Osteoblast (primary cell): ENCODE measurements at regions not wholly inside any gene's neighbourhood (a gene's known extent, or its start where the extent isn't known, plus 50 kb on each side); places are given as distances from the start of the nearest gene placed in this dataset.

ENCODE experiments used
- DNase-seq: peaks from one replicate; pipeline ENCODE4 v3.0.0; 2011; ENCODE audit warnings: low spot score, mixed read lengths; ENCODE audit not compliant: insufficient read length; ENCODE audit errors: missing footprints
- H2AFZ ChIP-seq: 2 replicates; pipeline ENCODE4 v1.6.0; 2011; ENCODE audit warnings: mild to moderate bottlenecking, low read length
- H3K27ac ChIP-seq: 2 replicates; pipeline ENCODE4 v1.5.1; 2011; ENCODE audit warnings: mild to moderate bottlenecking, low read depth, low read length, moderate library complexity
- H3K27me3 ChIP-seq: 2 replicates; pipeline ENCODE4 v1.6.0; 2012; ENCODE audit warnings: mild to moderate bottlenecking, control low read depth, inconsistent platforms, low read length, moderate library complexity; ENCODE audit not compliant: insufficient read depth
- H3K36me3 ChIP-seq: 2 replicates; pipeline ENCODE4 v1.5.1; 2011; ENCODE audit warnings: mild to moderate bottlenecking, low read length, control low read depth, moderate library complexity; ENCODE audit not compliant: insufficient read depth
- H3K4me1 ChIP-seq: 2 replicates; pipeline ENCODE4 v1.5.1; 2011; ENCODE audit warnings: mild to moderate bottlenecking, low read length, control low read depth, moderate library complexity; ENCODE audit not compliant: insufficient read depth
- H3K4me2 ChIP-seq: 2 replicates; pipeline ENCODE4 v1.6.0; 2011; ENCODE audit warnings: mild to moderate bottlenecking, low read length; ENCODE audit not compliant: insufficient read depth
- H3K4me3 ChIP-seq: fragments of 200-600 bp; sonication (generic); 3 replicates; pipeline ENCODE4 v1.5.1; 2012; ENCODE audit warnings: mild to moderate bottlenecking, low read length, inconsistent platforms; ENCODE audit not compliant: insufficient read depth
- H3K79me2 ChIP-seq: 2 replicates; pipeline ENCODE4 v1.6.0; 2012; ENCODE audit warnings: mild to moderate bottlenecking, low read length, control low read depth, inconsistent platforms; ENCODE audit not compliant: insufficient read depth
- H3K9me3 ChIP-seq: 2 replicates; pipeline ENCODE4 v1.5.1; 2011; ENCODE audit warnings: low read depth, low read length, control low read depth
- H4K20me1 ChIP-seq: 2 replicates; pipeline ENCODE4 v1.6.0; 2012; ENCODE audit warnings: mild to moderate bottlenecking, low read length, control low read depth; ENCODE audit not compliant: insufficient read depth
- TF ChIP-seq, protein P1 (sequence below): IDR thresholded peaks from 2 replicates; pipeline ENCODE4 v1.5.1; 2011; ENCODE audit warnings: mild to moderate bottlenecking, low read depth, low read length, moderate library complexity; ENCODE audit errors: extremely low read depth

DNA sequence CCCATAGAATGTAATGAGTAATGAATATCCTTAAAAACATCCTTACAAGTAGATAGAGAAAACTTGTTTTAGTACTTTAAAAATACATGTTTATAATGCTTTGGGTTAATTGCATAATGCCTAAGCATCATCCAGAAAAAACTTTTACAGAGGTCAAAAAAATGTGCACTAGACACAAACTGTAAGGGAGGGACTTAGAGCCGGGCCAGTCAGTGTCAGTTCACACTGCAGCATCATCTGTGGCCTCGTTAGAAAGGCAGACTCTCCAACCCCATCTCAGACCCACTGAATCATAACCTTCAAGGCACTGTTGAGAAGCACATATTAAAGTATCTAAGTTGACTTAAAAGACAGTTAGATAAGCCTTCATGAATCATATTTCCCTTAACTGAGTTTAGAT is 230.1 kb upstream of the PRPS1L1 start:
- TF ChIP-seq, protein P1, sequence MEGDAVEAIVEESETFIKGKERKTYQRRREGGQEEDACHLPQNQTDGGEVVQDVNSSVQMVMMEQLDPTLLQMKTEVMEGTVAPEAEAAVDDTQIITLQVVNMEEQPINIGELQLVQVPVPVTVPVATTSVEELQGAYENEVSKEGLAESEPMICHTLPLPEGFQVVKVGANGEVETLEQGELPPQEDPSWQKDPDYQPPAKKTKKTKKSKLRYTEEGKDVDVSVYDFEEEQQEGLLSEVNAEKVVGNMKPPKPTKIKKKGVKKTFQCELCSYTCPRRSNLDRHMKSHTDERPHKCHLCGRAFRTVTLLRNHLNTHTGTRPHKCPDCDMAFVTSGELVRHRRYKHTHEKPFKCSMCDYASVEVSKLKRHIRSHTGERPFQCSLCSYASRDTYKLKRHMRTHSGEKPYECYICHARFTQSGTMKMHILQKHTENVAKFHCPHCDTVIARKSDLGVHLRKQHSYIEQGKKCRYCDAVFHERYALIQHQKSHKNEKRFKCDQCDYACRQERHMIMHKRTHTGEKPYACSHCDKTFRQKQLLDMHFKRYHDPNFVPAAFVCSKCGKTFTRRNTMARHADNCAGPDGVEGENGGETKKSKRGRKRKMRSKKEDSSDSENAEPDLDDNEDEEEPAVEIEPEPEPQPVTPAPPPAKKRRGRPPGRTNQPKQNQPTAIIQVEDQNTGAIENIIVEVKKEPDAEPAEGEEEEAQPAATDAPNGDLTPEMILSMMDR, result no peak
- no peak overlapping the region for H3K27ac ChIP-seq
- no peak overlapping the region for H3K4me3 ChIP-seq
- H4K20me1 ChIP-seq, result no peaks in the 10 kb centered on the region
- H2AFZ ChIP-seq, result no peak overlapping the region
- DNase-seq, result peak; percentile 67
- no peaks in the 10 kb centered on the region for H3K79me2 ChIP-seq
- no peaks in the 10 kb centered on the region for H3K27me3 ChIP-seq
- H3K9me3 ChIP-seq, result peaks cover 2% of the 10 kb centered on the region
- H3K4me2 ChIP-seq, result no peak overlapping the region
- H3K36me3 ChIP-seq, result no peaks in the 10 kb centered on the region
- H3K4me1 ChIP-seq, result no peaks in the 10 kb centered on the region

DNA sequence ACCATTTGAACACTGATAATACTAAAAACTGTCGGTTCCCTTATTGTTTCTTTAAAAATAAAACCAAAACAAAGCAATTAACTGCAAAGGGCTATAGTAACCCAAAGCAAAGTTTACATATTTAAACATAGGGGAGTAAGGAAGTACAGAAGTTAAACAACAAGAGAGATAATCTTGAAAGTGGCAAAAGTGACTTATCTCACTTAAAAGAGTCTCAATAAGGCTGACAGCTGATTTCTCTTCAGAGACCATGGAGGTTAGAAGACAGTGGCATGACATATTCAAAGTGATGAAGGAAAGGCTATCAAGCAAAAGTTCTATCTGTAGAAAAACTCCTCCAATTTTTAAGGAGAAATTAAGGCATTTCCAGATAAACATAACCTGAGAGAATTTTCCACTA is 233.5 kb upstream of the HDAC9 start:
- H4K20me1 ChIP-seq, result no peaks in the 10 kb centered on the region
- no peaks in the 10 kb centered on the region for H3K27me3 ChIP-seq
- H3K79me2 ChIP-seq, result no peaks in the 10 kb centered on the region
- no peak overlapping the region for H3K4me2 ChIP-seq
- TF ChIP-seq, protein P1, result no peak
- DNase-seq, result no peak
- H3K4me3 ChIP-seq, result no peak overlapping the region
- peaks cover 2% of the 10 kb centered on the region for H3K9me3 ChIP-seq
- H3K36me3 ChIP-seq, result no peaks in the 10 kb centered on the region
- H3K27ac ChIP-seq, result no peak overlapping the region
- no peak overlapping the region for H2AFZ ChIP-seq
- no peaks in the 10 kb centered on the region for H3K4me1 ChIP-seq

DNA sequence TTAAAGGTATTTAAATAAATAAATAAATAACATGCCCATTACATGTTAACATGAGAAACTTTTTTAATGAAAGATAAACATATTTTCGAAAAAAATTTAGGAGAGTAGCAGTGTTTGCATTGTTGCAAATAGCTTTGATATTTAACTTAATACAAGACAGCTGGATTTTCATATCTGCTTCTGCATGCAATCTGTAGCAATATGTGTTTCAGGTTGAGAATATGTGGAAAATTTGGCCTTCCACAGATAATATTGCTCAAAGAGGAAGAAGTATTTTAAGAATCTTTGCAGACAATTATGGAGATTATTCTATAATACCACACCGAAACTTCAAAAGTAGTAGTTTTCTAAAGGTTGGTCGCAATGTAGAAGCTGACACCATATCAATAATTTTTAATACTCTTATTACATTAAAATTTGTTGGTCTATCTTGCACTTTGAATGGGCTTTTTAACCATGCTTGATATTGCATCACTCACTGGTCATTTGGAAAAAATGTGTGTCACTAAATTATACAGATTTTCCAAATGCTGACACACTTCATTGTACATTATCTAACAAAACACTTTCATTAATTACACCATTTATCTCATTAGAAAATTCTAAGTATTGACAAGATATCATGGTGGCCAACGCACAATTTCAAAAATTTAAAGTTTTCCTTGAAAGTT is 229.8 kb upstream of the HDAC9 start:
- Histone ChIP-seq H3K79me2 (no peaks in the 10 kb centered on the region), H3K36me3 (no peaks in the 10 kb centered on the region), H3K4me1 (no peaks in the 10 kb centered on the region), H3K4me3 (no peak overlapping the region), H3K9me3 (peaks cover 2% of the 10 kb centered on the region), H3K27me3 (no peaks in the 10 kb centered on the region), H4K20me1 (no peaks in the 10 kb centered on the region), H3K4me2 (no peak overlapping the region), H3K27ac (no peak overlapping the region), H2AFZ (no peak overlapping the region)
- no peak for DNase-seq
- TF ChIP-seq, protein P1, result no peak

DNA sequence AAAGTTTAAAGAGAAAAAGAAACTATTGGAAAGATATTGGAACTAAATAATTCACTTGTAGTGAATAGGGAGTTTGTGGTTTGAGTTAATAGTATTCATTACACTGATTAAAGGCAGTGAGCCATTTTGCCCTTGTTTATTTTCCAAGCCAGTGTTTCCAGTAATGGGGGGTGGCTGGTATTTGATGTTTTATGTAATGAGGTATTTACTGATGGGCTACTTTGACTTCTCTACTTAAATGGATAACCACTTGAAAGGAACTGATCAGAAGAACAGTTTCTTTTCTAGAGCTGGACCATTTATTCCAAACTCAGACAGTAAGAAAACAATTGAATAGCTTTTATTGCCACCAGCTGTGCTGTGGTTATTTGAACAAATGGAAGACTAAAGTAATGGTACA is 227.0 kb upstream of the HDAC9 start:
- Histone ChIP-seq H2AFZ (no peak overlapping the region), H3K4me3 (no peak overlapping the region), H3K79me2 (no peaks in the 10 kb centered on the region), H4K20me1 (no peaks in the 10 kb centered on the region), H3K27ac (no peak overlapping the region), H3K9me3 (no peaks in the 10 kb centered on the region), H3K4me1 (no peaks in the 10 kb centered on the region), H3K27me3 (peaks cover 4% of the 10 kb centered on the region), H3K4me2 (no peak overlapping the region), H3K36me3 (no peaks in the 10 kb centered on the region)
- TF ChIP-seq, protein P1, result no peak
- DNase-seq, result no peak
